ENCODE measurements at regions not wholly inside any gene's neighbourhood (a gene's known extent, or its start where the extent isn't known, plus 50 kb on each side); places are given as distances from the start of the nearest gene placed in this dataset.

GRCh38 chr14:87879389-87879788 is 113.6 kb downstream of the GALC start:
- no peak for TF ChIP-seq CTCF (IDR thresholded peaks at IDR 0.05; ENCODE audit: poor library complexity)
- no peak for TF ChIP-seq EZH2phosphoT487 (IDR thresholded peaks at IDR 0.05; ENCODE audit: low read depth, severe bottlenecking, unreplicated experiment)
- no peak for TF ChIP-seq EZH2 (IDR thresholded peaks at IDR 0.05; ENCODE audit: borderline replicate concordance)

All from hepatocyte (in vitro differentiated cells).